ENCODE measurements at regions not wholly inside any gene's neighbourhood (a gene's known extent, or its start where the extent isn't known, plus 50 kb on each side); places are given as distances from the start of the nearest gene placed in this dataset.

GRCh38 chrX:25807022-25807421 is 331.1 kb upstream of the MAGEB18 start:
- H3K4me3 ChIP-seq: no peak overlapping the region
- DNase-seq (ENCODE audit: extremely low read depth in 1 of 4, low spot score in 3 of 4) (no peak), ATAC-seq (no peak), FAIRE-seq (no peak)
- H3K27me3 ChIP-seq (ENCODE audit: control insufficient read depth in 2 of 2, insufficient read depth in 2 of 2, low read length in 2 of 2): no peaks in the 10 kb centered on the region
- H3K4me2 ChIP-seq (ENCODE audit: insufficient read depth, low read length): no peak overlapping the region
- H3K36me3 ChIP-seq (ENCODE audit: control insufficient read depth, insufficient read depth, low read length): no peaks in the 10 kb centered on the region
- H3K9ac ChIP-seq (ENCODE audit: insufficient read depth in 1 of 2, low read depth in 2 of 2, low read length in 2 of 2): no peak overlapping the region
- H3K4me1 ChIP-seq (replicated peaks in 1 of 2; ENCODE audit: control insufficient read depth in 2 of 2, insufficient read depth in 2 of 2, low read length in 2 of 2): no peaks in the 10 kb centered on the region
- H3K9me3 ChIP-seq (replicated peaks; ENCODE audit: control insufficient read depth, insufficient read depth, low read depth, low read length): no peaks in the 10 kb centered on the region
- H3K9me1 ChIP-seq (ENCODE audit: control insufficient read depth, insufficient read depth, low read length): no peaks in the 10 kb centered on the region
- no peaks in the 10 kb centered on the region for H4K20me1 ChIP-seq (replicated peaks; ENCODE audit: control insufficient read depth, insufficient read depth, low read length)
- 0% methylated on average over 2 of the region's 2 CpGs for WGBS (ENCODE audit: insufficient coverage, low coverage, missing lambda C conversion rate)
- in situ Hi-C loops (cut with MboI) (no loop called here), intact Hi-C loops (cut with micrococcal nuclease) (no loop called here)
- no peak overlapping the region for H2AFZ ChIP-seq (ENCODE audit: low read depth, low read length)
- H3K27ac ChIP-seq (ENCODE audit: extremely low read depth, low read depth, low read length): no peak overlapping the region
- ChIA-PET CTCF (ENCODE audit: low intra/inter-chr PET ratio) (no interaction called here), POLR2A (no interaction called here)
- H3K79me2 ChIP-seq (ENCODE audit: control insufficient read depth, insufficient read depth, low read length): no peaks in the 10 kb centered on the region
- no TSS peak for BruUV-seq (replicated peaks)
- no peak for TF ChIP-seq RBM17 (IDR thresholded peaks at IDR 0.05; ENCODE audit: borderline replicate concordance, low read depth, low read length)
- TF ChIP-seq COPS2 (conservative IDR thresholded peaks at IDR 0.05): no peak
- no peak for TF ChIP-seq RBBP5 (IDR thresholded peaks at IDR 0.05; ENCODE audit: borderline replicate concordance, insufficient read depth, low read length, poor library complexity, severe bottlenecking)
- TF ChIP-seq ARID3B (CRISPR knock-in tag; IDR thresholded peaks at IDR 0.05; ENCODE audit: borderline replicate concordance): no peak
- no peak for TF ChIP-seq CAMTA2 (CRISPR knock-in tag; conservative IDR thresholded peaks at IDR 0.05)
- TF ChIP-seq GATAD2B (IDR thresholded peaks at IDR 0.05; ENCODE audit: borderline replicate concordance): no peak
- no peak for TF ChIP-seq THRA (IDR thresholded peaks at IDR 0.05)

Measured in K562 (cell line).